KMS-11 (cell line): ENCODE measurements at regions not wholly inside any gene's neighbourhood (a gene's known extent, or its start where the extent isn't known, plus 50 kb on each side); places are given as distances from the start of the nearest gene placed in this dataset.
"Not testable (repeated sequence)": the region's sequence is repeated elsewhere in the genome, so short reads cannot be mapped to it uniquely, and the experiment has no call there.

Source experiments
- H2AFZ ChIP-seq: fragments of 200-600 bp; sonication (generic); 2 replicates; pipeline ENCODE4 v1.6.1; 2016; ENCODE audit warnings: antibody characterized with exemption, mixed run types, low read depth
- H3K27ac ChIP-seq: fragments of 200-600 bp; sonication (generic); 2 replicates; pipeline ENCODE4 v1.6.1; 2016; ENCODE audit warnings: mild to moderate bottlenecking, mixed run types
- H3K27me3 ChIP-seq: fragments of 200-600 bp; sonication (generic); 2 replicates; pipeline ENCODE4 v1.6.1; 2017; ENCODE audit warnings: mild to moderate bottlenecking, low read depth, mixed run types, moderate library complexity; ENCODE audit not compliant: insufficient read depth
- H3K36me3 ChIP-seq: fragments of 200-600 bp; sonication (generic); 2 replicates; pipeline ENCODE4 v1.6.1; 2017; ENCODE audit warnings: mild to moderate bottlenecking, mixed run types; ENCODE audit not compliant: insufficient read depth
- H3K4me1 ChIP-seq: fragments of 200-600 bp; sonication (generic); 2 replicates; pipeline ENCODE4 v1.6.1; 2016; ENCODE audit warnings: mild to moderate bottlenecking, low read depth, mixed run types; ENCODE audit not compliant: poor library complexity, severe bottlenecking
- H3K4me2 ChIP-seq: fragments of 200-600 bp; sonication (generic); 2 replicates; pipeline ENCODE4 v1.7.0; 2016; ENCODE audit warnings: mild to moderate bottlenecking, mixed run types
- H3K4me3 ChIP-seq: fragments of 200-600 bp; sonication (generic); IDR thresholded peaks from 2 replicates; pipeline ENCODE4 v1.6.1; 2017; ENCODE audit warnings: low read depth, low read length, mixed read lengths; ENCODE audit not compliant: insufficient read depth
- H3K79me2 ChIP-seq: fragments of 200-600 bp; sonication (generic); 2 replicates; pipeline ENCODE4 v1.6.1; 2016; ENCODE audit warnings: low read depth, mixed run types; ENCODE audit not compliant: insufficient read depth
- H3K9ac ChIP-seq: fragments of 200-600 bp; sonication (generic); 2 replicates; pipeline ENCODE4 v1.6.1; 2016; ENCODE audit warnings: mild to moderate bottlenecking, mixed run types
- H4K20me1 ChIP-seq: fragments of 200-600 bp; sonication (generic); 2 replicates; pipeline ENCODE4 v1.6.1; 2016; ENCODE audit warnings: mild to moderate bottlenecking, mixed run types; ENCODE audit not compliant: insufficient read depth
- CTCF ChIP-seq: fragments of 200-600 bp; sonication (generic); conservative IDR thresholded peaks from 2 replicates; pipeline ENCODE4 v1.6.1; 2017; ENCODE audit warnings: low read depth, mild to moderate bottlenecking, antibody characterized with exemption, low read length, moderate library complexity, mixed read lengths

- Histone ChIP-seq H3K79me2 (no peaks in the 10 kb centered on the region), H3K4me3 (no peak overlapping the region), H3K4me1 (no peaks in the 10 kb centered on the region), H2AFZ (no peak overlapping the region), H3K9ac (no peak overlapping the region), H4K20me1 (no peaks in the 10 kb centered on the region), H3K27me3 (no peaks in the 10 kb centered on the region), H3K4me2 (no peak overlapping the region), H3K27ac (no peak overlapping the region), H3K36me3 (no peaks in the 10 kb centered on the region)
- no peak for TF ChIP-seq CTCF
Measured at GRCh38 chrX:65900850-65901844, 138.7 kb downstream of the VSIG4 start.

- H3K4me3 ChIP-seq, result no peak overlapping the region
- no peak overlapping the region for H3K9ac ChIP-seq
- H3K27ac ChIP-seq, result no peak overlapping the region
- no peaks in the 10 kb centered on the region for H3K79me2 ChIP-seq
- no peaks in the 10 kb centered on the region for H3K4me1 ChIP-seq
- no peaks in the 10 kb centered on the region for H3K27me3 ChIP-seq
- H2AFZ ChIP-seq, result no peak overlapping the region
- H4K20me1 ChIP-seq, result no peaks in the 10 kb centered on the region
- no peaks in the 10 kb centered on the region for H3K36me3 ChIP-seq
- no peak for TF ChIP-seq CTCF
- H3K4me2 ChIP-seq, result no peak overlapping the region
Measured at GRCh38 chrX:65894133-65894532, 145.7 kb downstream of the VSIG4 start.

- not testable (repeated sequence) for H3K9ac ChIP-seq, H3K4me1 ChIP-seq, H3K36me3 ChIP-seq, H2AFZ ChIP-seq, H4K20me1 ChIP-seq, H3K79me2 ChIP-seq, H3K27ac ChIP-seq, H3K4me2 ChIP-seq, H3K27me3 ChIP-seq, H3K4me3 ChIP-seq
Measured at GRCh38 chrX:65891817-65892216, 148.1 kb downstream of the VSIG4 start.

GRCh38 chrX:65888150-65888549 lies 151.7 kb downstream of the VSIG4 start:
- H2AFZ ChIP-seq, H3K79me2 ChIP-seq, H4K20me1 ChIP-seq, H3K27me3 ChIP-seq, H3K4me2 ChIP-seq, H3K9ac ChIP-seq, H3K36me3 ChIP-seq, H3K27ac ChIP-seq, H3K4me1 ChIP-seq, H3K4me3 ChIP-seq: not testable (repeated sequence)

GRCh38 chrX:65883556-65883955 lies 156.3 kb downstream of the VSIG4 start:
- Histone ChIP-seq H3K36me3 (no peaks in the 10 kb centered on the region), H3K9ac (no peak overlapping the region), H3K4me1 (peaks cover 11% of the 10 kb centered on the region), H3K27ac (no peak overlapping the region), H3K27me3 (no peaks in the 10 kb centered on the region), H4K20me1 (no peaks in the 10 kb centered on the region), H3K79me2 (no peaks in the 10 kb centered on the region), H3K4me2 (no peak overlapping the region), H3K4me3 (no peak overlapping the region), H2AFZ (no peak overlapping the region)
- no peak for TF ChIP-seq CTCF
